GM11168 (cell line): ENCODE measurements at regions not wholly inside any gene's neighbourhood (a gene's known extent, or its start where the extent isn't known, plus 50 kb on each side); places are given as distances from the start of the nearest gene placed in this dataset.
"Not testable (repeated sequence)": the region's sequence is repeated elsewhere in the genome, so short reads cannot be mapped to it uniquely, and the experiment has no call there.

Experiments
- in situ Hi-C: fragments of 300-500 bp; cut with MboI; formaldehyde crosslinking; loops from one replicate; pipeline ENCODE4 v1.12.0; 2022; ENCODE audit warnings: low sequenced_read_pairs; ENCODE audit not compliant: unreplicated experiment

- in situ Hi-C loops = no loop called here
These were observed 1035.7 kb upstream of the NUDT12 start for GRCh38 chr5:104598285-104598684.

- in situ Hi-C loops = no loop called here
These were observed 1032.3 kb upstream of the NUDT12 start for GRCh38 chr5:104594850-104595249.

- in situ Hi-C loops = no loop called here
These were observed 1014.1 kb upstream of the NUDT12 start for GRCh38 chr5:104576677-104577076.

DNA sequence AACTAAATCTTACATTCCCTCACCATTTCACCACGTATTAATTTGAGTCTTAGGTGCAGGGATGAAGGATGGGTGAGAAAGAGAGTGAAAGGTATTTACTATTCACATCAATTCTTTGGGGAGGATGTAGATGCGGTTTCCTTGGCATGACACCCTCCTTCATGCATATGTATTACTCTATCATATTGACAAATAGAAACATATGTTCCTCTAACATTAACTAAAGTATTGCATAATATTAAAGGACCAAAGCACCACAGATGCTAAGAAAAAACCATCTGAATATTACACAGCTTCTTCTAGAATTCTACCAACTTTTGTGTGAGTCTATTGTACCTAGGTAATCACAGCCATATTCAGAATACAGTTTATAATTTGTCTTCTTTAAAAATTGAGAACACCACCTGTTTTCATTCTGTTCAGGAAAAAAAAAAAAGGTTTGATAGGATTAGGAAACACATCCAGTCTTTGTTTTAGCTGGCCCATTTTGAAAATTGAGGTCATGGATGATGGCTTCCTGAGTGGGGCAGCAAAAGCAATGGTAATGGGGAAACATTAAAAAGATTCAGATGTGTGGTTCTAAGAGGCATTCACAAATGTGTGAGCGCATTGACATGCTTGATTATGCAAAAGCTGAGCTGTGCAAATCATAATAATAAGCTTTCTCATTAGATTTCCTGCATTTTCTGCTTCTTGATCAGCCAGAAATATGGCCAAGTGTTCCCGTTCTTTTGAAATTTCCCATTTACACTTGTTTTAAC is 1011.5 kb upstream of the NUDT12 start:
- in situ Hi-C loops = no loop called here

DNA sequence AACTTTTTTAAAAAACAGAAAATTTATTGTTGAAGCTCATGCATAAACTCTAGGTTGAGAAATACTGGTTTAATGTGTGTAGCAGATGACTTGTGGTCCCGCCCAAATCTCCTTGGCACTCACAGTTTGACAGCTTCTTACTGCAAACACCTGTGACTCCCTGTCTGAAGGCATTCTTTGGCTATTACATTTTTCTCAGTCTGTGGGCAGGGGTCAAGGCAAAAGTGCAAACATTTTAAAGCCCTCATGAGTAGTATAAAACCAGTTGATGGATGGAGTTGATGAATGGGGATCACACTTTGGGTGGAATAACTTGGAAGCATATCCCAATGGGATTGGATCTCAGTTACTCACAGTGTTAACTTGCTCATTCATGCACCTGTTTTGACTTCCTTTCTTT is 1007.0 kb upstream of the NUDT12 start:
- in situ Hi-C loops = no loop called here

- in situ Hi-C loops = no loop called here
These were observed 1001.9 kb upstream of the NUDT12 start for GRCh38 chr5:104564530-104564929.

DNA sequence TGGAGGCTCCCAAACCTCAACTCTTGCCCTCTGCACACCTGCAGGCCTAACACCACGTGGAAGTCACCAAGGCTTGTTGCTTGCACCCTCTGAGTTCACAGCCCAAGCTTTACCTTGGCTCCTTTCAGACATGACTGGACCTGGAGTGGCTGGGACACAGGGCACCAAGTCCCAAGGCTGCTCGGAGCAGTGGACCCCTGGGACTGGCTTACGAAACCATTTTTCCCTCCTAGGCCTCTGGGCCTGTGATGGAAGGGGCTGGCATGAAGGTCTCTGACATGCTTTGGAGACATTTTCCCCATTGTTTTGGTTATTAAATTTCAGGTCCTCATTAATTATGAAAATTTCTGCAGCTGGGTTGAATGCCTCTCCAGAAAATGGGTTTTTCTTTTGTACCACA is 994.4 kb upstream of the NUDT12 start:
- in situ Hi-C loops = no loop called here

- in situ Hi-C loops = no loop called here
These were observed 989.0 kb upstream of the NUDT12 start for GRCh38 chr5:104551628-104552027.

- in situ Hi-C loops = not testable (repeated sequence)
These were observed 984.3 kb upstream of the NUDT12 start for GRCh38 chr5:104546871-104547270.

GRCh38 chr5:104541141-104541785 is 978.7 kb upstream of the NUDT12 start:
- in situ Hi-C loops = no loop called here

GRCh38 chr5:104540448-104540847 is 977.9 kb upstream of the NUDT12 start:
- in situ Hi-C loops = no loop called here

- in situ Hi-C loops = no loop called here
These were observed 977.2 kb upstream of the NUDT12 start for GRCh38 chr5:104539618-104540350.

GRCh38 chr5:104538734-104539133 is 976.1 kb upstream of the NUDT12 start:
- in situ Hi-C loops = no loop called here

DNA sequence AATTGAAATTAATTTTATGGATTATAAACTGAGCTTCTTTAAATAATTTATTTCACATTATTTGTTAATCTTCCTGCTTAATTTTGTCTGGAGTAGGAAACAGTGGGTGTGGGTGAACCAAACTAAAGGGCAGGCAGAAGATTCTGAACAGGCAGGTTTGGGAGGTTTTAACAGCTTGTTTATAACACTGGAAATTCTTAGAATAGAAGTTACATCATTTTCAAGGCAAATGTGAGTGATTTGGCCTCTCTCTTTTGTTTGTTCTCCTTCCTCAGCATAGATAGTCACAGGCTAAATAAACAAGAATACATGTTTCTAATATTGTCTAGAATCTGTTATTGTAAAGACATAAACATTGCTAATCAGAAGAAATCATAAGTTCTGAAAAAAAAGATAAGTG is 970.9 kb upstream of the NUDT12 start:
- in situ Hi-C loops = no loop called here

- in situ Hi-C loops = no loop called here
These were observed 964.3 kb upstream of the NUDT12 start for GRCh38 chr5:104526866-104527265.

- in situ Hi-C loops = no loop called here
These were observed 951.1 kb upstream of the NUDT12 start for GRCh38 chr5:104513640-104514072.

- in situ Hi-C loops = no loop called here
These were observed 950.6 kb upstream of the NUDT12 start for GRCh38 chr5:104513121-104513602.

- in situ Hi-C loops = no loop called here
These were observed 949.7 kb upstream of the NUDT12 start for GRCh38 chr5:104512063-104512825.

DNA sequence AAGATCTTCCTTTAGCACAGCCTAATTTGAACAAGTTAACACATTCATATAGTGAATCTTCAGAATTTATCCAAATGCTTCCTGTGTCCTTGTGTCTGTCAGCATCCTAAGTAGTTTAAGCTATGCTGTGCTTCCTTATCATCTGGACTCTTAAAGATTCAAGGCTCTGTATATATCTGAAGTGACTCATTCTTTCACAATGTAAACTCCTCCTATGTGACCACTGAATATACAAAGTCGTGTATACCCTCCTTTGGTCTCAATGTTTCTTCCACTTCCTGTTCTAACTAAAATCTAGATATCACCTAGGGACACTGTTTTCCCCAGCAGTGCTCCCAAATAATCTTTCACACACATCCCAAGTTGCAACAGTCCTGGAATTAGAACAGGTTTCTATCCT is 935.7 kb upstream of the NUDT12 start:
- in situ Hi-C loops = no loop called here

GRCh38 chr5:104494083-104494482 is 931.5 kb upstream of the NUDT12 start:
- in situ Hi-C loops = no loop called here
